HG03159 (cell line): ENCODE measurements at regions not wholly inside any gene's neighbourhood (a gene's known extent, or its start where the extent isn't known, plus 50 kb on each side); places are given as distances from the start of the nearest gene placed in this dataset.

Source experiments
- ATAC-seq: cut with Tn5 transposase; IDR thresholded peaks from one replicate; pipeline ENCODE4 v1.9.1; 2021; ENCODE audit warnings: mild to moderate bottlenecking, moderate library complexity; ENCODE audit not compliant: unreplicated experiment

DNA sequence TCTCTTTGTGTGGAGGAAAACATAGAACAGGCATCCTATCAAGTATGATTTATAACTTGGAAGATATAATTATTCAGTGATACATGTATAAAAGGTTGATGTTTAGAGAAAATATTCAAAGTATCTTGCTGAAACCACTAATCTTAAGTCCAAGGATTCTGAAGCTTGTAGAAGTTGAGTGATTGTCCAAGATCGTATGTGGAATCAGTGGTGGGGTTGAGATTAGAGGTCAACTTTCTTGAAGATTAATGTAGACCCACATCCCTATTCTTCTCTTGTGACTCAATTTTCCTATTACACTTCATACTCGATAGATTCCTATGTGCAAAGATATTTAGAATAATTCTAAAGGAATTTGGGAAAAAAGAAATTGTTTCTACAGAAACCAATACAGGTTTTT, 1565.9 kb upstream of the ACVR2A start:
- ATAC-seq, result no peak

DNA sequence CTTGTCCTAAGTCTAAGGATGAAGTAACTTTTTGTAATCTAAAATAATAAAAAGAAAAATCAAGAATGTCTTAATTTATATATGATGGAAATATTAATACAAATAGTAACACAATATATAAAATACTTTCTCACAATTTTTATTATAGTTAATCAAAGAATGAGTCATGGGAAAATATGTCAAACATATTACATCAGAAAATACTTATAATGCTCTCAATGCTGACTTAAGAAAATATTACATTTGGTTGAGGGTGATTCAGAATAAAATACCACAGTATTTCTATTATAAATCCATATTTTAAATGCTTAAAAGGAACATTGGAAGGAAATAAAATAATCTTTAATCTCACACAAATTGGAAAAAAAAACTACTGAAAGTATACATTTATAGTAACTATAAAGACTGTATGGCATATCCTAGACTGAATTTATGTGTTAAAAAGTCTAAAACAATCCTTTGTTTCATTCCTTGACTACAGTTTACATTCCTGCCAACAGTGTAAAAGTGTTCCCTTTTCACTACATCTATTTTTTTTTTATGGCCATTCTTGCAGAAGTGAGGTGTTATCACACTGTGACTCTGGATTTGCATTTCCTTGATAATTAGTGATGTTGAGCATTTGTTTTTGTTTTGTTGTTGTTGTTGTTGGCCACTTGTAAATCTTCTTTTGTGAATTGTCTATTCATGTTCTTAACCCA, 1573.5 kb upstream of the ACVR2A start:
- ATAC-seq, result no peak

DNA sequence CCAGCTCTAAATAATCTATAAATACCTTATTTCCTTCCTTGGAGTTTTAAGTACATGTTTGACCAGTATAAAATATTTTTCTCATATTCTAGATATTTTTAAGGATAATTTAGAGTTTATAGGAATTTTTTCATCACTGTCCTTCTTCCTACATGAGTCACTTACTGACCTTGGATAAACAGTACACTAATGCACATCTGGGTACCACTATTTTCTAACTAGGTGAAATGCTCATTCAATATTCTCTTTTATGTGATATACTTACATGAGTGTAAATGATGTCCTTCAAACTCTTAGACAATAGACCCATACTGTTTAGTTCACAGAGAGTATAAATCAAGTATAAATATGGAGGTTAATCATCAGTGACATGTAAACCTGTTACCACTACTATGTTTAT, 1574.2 kb upstream of the ACVR2A start:
- no peak for ATAC-seq

DNA sequence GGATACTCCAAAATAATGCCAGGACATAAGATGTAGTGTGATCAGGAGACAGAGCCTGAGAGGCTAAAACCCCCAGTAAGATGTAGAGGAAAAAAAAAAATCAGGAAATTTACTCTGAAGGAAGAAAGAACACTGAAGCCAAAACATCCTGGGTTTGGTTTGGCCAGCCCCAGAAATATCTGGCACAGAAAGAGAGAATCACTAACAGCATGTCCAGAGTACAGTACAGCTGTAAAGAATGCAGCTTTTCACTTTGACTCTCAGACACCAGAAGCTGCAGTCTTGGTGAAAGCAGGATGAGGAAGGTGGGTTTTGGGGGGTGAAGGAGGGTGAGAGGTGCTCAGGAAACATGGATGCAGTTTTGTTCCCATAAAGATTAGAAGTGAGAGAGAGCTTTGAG, 1577.7 kb upstream of the ACVR2A start:
- no peak for ATAC-seq

DNA sequence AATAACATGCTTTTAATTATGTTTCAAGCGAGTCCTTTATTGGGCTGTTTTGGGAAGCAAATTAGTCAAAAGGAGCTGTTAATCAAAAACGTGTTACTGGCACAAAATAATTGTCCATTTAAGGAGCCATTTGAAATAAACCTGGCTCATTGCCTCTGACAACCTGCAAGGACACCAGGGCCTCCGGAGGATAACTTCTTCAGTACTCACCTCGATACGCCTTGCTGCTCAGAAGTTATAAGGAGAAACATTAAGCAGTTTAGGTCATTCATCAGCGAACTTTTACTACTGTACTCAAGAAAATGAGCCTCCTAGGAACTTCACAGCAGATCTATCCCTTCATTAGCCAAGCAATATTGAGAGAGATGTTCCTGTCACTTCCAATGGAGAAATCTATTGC, 1579.2 kb upstream of the ACVR2A start:
- ATAC-seq, result no peak

DNA sequence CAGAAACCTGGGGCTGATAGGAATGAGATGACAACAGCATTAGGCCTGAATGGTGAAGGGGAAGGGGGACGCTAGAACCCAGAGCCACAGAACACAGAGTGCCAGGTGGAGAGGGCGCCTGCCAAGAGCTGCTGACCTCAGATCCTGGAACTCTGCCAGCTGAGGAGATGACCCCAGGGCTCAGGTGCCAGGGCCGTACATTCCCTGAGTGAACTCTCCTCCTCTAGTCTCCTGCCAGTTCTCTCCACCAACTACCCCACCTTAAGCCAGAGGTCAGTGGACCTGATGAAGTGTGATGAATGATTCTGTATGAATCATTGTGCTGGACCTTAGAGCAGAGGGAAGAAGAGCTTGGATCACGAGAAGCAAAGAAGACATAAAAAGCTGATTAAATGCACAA, 1582.2 kb upstream of the ACVR2A start:
- ATAC-seq, result no peak

DNA sequence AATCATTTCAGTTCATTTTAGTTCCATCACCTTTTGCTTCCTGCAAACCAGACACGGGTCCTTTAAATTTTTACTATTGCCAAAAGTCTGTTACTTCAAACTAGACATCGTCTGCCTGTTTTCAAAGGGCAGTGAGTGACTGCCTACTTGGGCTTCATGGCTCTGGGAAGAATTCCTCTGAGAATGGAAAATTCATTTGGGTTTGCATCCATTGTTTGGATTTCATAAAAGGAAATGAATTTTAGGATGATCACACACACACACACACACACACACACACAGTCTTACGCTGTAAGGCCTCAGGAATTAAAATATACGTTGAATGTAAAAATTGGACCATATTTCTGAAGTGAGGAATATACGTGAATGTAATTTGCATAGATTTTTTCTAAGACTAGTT, 1584.3 kb upstream of the ACVR2A start:
- no peak for ATAC-seq

DNA sequence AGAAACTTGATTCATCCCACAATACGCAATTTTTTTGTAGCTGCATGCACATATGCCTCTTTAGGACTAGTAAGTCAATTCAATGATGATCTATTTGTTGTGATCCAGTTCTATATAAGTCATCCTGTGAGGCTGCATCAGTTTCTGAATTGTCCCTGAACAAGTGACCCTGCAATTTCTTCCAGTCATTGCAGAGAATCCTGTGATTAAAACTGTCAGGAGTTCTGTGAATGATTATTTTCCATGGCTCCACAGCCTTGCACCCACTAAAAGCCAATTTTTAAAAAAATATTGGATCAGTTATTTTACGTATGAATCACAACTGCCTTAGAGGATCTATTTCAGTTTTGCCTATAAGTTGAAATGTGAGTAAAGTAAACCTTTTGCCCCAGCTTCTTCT, 1585.0 kb upstream of the ACVR2A start:
- no peak for ATAC-seq

DNA sequence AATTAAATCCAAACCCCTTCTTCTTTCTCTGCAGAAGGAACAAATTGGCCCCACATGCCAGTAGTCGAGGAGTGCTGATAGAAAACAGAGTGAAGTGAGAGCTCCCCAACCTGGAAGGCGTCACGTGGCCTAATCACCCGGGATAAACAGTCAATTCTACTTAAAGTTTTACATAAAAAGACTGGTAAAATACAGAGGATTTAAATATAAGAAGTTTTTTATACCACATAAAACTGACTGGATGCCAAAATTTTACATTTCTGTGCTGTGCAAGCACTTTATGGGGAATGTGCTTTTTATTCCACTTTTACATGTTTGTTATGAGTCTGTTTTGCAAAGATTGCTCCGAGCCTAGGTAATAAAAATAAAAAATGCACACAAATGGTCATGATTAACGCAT, 1586.8 kb upstream of the ACVR2A start:
- no peak for ATAC-seq

DNA sequence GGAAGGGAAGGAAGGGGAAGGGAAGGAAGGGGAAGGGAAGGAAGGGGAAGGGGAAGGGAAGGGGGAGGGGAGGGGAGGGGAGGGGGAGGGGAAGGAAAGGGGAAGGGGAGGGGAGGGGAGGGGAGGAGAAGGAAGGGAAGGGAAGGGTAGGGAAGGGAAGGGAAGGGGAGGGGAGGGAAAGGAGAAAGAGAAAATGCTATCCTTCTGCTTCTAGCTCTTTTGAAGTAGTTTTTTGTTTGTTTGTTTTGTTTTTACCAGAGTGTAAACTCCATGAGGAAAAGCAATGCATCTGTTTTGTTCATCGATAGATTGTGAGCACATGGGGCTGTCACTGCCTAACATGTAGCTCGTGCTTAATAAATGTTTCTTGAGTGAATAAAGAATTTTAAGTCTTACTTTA, 1592.7 kb upstream of the ACVR2A start:
- ATAC-seq, result no peak

DNA sequence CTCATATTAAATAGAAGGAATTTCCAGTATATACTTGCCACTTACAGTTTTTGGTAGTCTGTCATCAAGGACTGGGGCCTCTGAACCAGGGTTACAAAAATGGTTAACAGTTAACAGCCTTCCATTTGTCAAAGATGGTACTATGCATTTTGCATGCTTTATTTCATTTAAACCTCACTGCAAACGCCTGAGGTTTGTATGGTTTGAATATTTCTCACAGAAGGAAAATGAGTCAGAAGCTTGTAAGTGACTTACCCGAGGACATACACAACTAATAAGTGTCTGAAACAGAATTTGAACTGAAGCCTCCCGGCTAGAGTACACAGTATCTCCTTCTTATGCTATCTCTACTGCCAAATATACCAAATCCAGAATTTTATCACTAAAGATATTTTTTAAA, 1593.5 kb upstream of the ACVR2A start:
- ATAC-seq, result no peak

DNA sequence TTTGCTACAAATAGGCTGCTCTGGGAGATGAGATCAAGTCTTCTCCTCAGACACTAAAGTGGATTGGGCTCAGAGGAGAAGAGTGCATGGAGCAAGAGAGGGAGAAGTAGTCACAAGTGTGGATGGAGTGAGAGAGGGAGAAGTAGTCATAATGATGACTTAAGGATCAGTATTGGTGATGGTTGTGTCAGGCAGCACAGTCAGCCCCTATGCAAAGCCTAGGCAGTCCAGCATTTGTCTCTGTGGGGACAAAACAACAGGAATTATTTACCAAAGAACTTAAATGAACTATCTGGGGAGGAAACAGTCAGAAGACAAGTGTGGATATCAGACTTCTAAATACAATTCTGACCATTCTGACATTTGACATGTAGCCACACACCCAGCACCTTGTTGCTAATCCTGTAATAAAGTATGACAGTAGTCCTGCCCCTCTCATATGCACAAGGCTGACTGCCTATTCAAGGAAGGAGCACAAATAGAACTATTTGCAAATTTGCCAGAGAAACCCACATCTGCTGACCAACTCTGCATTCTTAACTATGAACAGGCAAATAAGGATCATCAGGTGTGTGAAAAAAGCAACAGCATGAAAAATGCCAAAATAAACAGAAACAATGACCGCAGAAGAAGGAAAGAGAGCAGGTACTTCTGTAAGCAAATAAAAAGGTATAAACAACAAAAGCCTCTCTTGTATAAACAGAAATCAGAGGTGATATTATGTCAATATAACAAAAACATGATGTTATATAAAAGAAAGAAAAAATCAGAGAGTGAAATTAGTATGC, 1597.9 kb upstream of the ACVR2A start:
- no peak for ATAC-seq

DNA sequence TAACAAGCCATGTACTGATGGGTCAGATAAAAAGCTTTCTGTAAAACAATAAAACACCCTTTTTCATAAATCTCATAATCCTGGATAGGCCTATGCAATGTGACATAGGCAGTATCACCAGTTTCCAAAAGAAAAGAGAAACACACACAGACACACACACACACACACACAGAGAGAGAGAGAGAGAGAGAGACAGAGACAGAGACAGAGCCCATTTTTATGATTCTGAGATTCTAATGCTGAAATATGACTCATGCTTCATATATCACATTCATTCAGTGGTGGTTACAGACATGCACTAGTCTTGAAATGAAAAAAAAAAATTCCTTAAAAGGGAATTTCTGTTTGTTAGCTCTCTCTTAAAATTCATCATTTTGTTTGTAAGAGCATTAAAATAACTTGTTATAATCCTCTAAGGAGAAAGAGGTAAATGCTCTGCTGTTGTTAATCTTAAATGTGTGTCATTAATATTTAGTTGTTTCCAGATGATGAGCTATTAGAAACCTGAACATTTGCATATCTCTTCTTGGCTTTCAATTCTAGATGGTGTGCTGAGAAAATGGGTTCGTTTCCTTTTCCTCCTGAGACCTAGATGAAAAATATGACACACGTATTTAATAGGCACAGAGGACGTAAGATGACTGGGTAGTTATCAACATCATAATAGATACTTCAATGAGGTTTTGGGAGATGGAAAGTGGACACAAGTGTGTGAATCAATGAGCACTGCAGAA, 1598.7 kb upstream of the ACVR2A start:
- ATAC-seq, result peak; percentile 76

DNA sequence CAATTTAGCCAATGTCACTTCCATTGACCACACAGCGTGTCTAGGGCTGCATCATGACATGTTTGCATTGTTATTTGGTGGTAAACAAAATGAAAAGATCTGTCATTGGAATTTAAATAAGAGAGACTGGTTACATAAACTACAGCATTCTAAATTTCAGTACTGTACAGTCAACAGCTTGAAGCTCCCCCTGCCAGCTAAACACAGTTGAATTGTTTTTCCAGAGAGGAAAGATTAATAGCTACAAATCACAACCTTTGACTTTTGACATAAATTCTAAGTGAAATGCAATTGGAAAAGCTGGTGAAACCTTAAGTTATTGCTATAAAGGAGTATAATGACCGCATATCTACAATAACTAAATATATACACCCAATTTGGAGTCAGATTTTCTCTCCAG, 1600.0 kb upstream of the ACVR2A start:
- no peak for ATAC-seq

DNA sequence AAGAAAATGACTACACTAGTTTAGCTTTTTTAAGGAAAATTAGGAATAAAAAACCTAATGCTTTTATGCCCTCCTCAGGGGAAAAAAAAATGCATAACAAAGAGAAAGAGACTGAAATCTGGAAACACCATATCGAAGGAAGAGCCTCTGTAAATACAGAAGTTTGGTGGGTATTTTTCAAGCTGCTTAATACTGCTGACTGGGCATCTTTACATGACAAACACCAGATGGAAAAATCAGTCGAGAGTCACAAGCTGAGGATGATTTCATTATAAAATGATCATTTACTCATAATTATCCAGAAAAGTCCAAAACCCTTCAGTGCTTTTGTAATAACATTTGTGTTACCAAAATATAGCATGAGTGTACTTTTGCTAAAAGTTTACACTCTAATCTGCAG, 1600.7 kb upstream of the ACVR2A start:
- no peak for ATAC-seq

DNA sequence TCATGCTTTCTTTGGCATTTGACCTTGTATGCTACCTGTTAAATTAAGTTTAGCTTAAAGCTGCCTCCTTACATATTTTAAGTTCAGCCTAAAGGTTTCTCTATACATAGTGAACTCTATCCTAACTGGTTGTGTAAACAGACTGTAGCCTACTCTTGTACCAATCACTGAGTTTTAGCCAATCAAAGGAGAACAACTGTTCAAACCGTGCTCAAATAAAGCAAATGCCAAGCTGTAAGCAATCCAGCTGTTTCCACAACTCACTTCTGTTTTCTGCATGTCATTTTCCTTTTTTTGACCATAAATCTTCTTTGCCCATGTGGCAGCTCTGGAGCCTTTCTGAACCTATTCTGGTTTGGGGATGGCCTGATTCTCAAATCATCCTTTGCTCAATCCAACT, 1603.8 kb upstream of the ACVR2A start:
- no peak for ATAC-seq

DNA sequence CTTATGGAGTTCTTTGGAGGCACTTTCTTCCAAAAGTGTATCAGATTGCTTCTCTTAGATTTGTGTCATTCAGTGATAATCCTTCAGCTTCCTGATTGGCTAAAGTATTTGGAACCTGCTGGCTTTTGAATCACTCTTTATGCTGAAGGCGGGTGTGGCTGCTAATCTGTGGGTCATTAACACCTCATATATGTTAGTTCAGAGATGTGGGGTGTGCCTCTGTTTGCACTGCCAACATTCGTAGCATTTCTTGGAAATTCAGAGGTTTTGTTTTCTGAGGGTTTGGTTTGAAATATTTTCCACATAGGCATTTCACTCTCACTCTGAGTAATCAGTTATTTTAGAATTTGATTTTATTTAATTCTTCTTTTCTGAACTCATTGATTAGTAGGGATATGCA, 1604.4 kb upstream of the ACVR2A start:
- ATAC-seq, result no peak

DNA sequence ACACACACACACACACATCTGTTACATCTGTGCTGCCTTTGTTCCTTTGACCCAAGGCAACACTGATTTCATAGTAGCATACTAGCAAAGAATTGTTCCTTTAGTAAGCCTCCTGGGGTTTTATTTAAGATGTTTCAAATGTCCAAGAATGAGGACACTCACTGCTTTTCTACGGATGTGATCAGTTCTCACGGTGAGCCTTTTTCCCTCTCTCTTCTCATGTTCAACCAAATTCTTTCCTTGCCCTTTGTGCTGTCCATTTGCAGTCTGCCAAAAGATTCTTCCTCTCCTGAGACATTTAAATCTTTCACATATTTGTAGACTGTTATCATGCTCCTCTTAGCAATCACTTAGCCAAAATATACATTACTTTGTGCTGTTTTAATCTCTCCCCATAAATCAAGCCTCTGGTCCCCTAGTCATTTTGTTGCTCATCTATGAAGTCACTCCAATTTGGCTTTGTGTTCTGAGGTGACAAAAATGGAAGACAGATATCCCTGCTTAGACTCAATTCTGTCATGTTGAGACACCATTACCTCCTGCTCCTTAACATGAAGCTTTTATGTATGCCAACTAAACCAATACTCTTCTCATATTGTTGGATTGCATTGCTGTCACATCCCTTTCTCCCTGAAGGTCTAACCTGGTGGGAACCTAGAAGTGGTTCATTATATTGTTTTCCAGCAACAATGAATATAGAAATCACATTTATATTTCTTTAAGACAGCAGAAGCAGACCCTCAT, 1605.3 kb upstream of the ACVR2A start:
- ATAC-seq, result no peak

DNA sequence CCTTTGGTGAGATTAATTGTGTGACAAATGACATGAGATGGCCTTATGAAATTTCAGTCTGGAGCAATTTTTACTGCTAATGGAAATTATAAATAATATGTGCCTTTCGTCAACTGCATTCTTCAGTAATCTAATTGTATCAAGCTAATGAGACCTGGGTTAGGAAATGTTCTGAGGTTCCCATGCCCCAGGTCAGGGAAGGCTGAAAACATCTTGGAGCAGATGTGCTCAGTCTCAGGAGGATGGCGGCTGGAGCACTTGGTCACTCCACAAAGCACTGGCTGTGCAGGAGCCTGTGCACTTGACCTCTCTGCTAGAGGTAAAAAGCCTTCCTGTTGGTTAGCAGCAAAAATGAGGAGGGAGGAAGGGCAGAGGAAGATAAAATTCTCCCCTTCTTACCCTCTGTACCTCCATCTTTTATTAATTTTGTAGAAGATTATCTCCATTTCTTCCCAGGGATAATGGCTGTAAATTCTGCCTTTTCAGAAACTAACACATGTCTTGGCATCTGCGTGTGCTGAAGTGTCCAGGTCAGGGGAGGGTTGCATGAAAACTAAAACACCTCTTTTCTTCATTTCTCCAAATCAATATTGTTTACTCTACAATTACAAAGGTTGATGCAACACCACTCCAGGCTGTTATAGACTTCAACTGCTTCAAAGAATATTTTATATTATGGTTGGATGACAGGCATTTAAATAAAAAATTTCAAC, 1606.4 kb upstream of the ACVR2A start:
- no peak for ATAC-seq

DNA sequence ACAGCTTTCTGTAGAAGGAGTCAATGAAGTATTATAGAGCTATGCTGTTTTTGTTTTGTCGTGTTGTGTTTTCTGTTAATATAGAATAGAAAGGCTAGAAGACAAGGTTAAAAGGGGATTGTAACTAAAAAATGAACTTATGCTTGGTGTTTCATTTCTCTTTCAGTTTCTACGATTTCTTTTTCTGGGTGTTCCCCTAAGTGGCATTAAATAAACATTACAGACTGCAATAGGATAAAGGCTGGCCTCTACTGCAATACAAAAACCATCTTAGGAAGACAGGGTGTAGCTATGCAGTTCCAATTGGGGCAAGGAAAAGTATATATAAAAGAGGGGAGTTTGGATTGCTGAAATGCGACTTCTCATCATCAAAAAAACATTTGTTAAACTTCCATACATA, 1609.7 kb upstream of the ACVR2A start:
- ATAC-seq, result no peak
